ENCODE measurements at regions not wholly inside any gene's neighbourhood (a gene's known extent, or its start where the extent isn't known, plus 50 kb on each side); places are given as distances from the start of the nearest gene placed in this dataset.

GRCh38 chr12:132428936-132429601 is 60.9 kb upstream of the FBRSL1 start:
- peaks cover 2% of the 10 kb centered on the region for H3K36me3 Mint-ChIP-seq
- peaks cover 25% of the 10 kb centered on the region for H3K4me1 Mint-ChIP-seq
- no peak overlapping the region for H3K4me3 Mint-ChIP-seq
- no peak overlapping the region for H3K27ac Mint-ChIP-seq
- DNase-seq, result no peak
- no peaks in the 10 kb centered on the region for H3K27me3 Mint-ChIP-seq
- peaks cover 6% of the 10 kb centered on the region for H3K9me3 Mint-ChIP-seq

- H3K9me3 Mint-ChIP-seq, result peaks cover 6% of the 10 kb centered on the region
- peaks cover 2% of the 10 kb centered on the region for H3K36me3 Mint-ChIP-seq
- H3K27me3 Mint-ChIP-seq, result no peaks in the 10 kb centered on the region
- no peak overlapping the region for H3K4me3 Mint-ChIP-seq
- H3K4me1 Mint-ChIP-seq, result peaks cover 23% of the 10 kb centered on the region
- no peak for DNase-seq
- H3K27ac Mint-ChIP-seq, result no peak overlapping the region
Measured at GRCh38 chr12:132427999-132428935, 61.7 kb upstream of the FBRSL1 start.

GRCh38 chr12:132427174-132427768 is 62.7 kb upstream of the FBRSL1 start:
- Mint-ChIP-seq H3K9me3 (peaks cover 6% of the 10 kb centered on the region), H3K36me3 (peaks cover 2% of the 10 kb centered on the region), H3K27ac (no peak overlapping the region), H3K4me3 (no peak overlapping the region), H3K4me1 (peaks cover 22% of the 10 kb centered on the region), H3K27me3 (no peaks in the 10 kb centered on the region)
- no peak for DNase-seq

GRCh38 chr12:132426349-132427173 is 63.4 kb upstream of the FBRSL1 start:
- H3K4me3 Mint-ChIP-seq, result no peak overlapping the region
- H3K4me1 Mint-ChIP-seq, result peaks cover 22% of the 10 kb centered on the region
- no peaks in the 10 kb centered on the region for H3K27me3 Mint-ChIP-seq
- H3K36me3 Mint-ChIP-seq, result peaks cover 2% of the 10 kb centered on the region
- peaks cover 6% of the 10 kb centered on the region for H3K9me3 Mint-ChIP-seq
- no peak for DNase-seq
- peak overlapping the region; percentile 6 for H3K27ac Mint-ChIP-seq

GRCh38 chr12:132424811-132425210 is 65.1 kb upstream of the FBRSL1 start:
- Mint-ChIP-seq H3K4me1 (peaks cover 12% of the 10 kb centered on the region), H3K4me3 (no peak overlapping the region), H3K9me3 (peaks cover 6% of the 10 kb centered on the region), H3K36me3 (peaks cover 2% of the 10 kb centered on the region), H3K27ac (no peak overlapping the region), H3K27me3 (no peaks in the 10 kb centered on the region)
- DNase-seq, result no peak

- H3K27me3 Mint-ChIP-seq, result no peaks in the 10 kb centered on the region
- peaks cover 2% of the 10 kb centered on the region for H3K36me3 Mint-ChIP-seq
- peaks cover 6% of the 10 kb centered on the region for H3K9me3 Mint-ChIP-seq
- DNase-seq, result no peak
- peaks cover 6% of the 10 kb centered on the region for H3K4me1 Mint-ChIP-seq
- no peak overlapping the region for H3K4me3 Mint-ChIP-seq
- no peak overlapping the region for H3K27ac Mint-ChIP-seq
Measured at GRCh38 chr12:132423820-132424645, 65.9 kb upstream of the FBRSL1 start.

- peak; percentile 35 for DNase-seq
- peaks cover 2% of the 10 kb centered on the region for H3K36me3 Mint-ChIP-seq
Measured at GRCh38 chr12:132423251-132423819, 66.6 kb upstream of the FBRSL1 start.

GRCh38 chr12:132422381-132423043 is 67.4 kb upstream of the FBRSL1 start:
- Mint-ChIP-seq H3K36me3 (peaks cover 2% of the 10 kb centered on the region), H3K9me3 (peaks cover 6% of the 10 kb centered on the region), H3K27me3 (no peaks in the 10 kb centered on the region), H3K4me1 (peaks cover 2% of the 10 kb centered on the region), H3K4me3 (no peak overlapping the region), H3K27ac (no peak overlapping the region)
- DNase-seq, result no peak

More at GRCh38 chr12:132423251-132423819, 66.6 kb upstream of the FBRSL1 start:
- Mint-ChIP-seq H3K27me3 (no peaks in the 10 kb centered on the region), H3K4me3 (no peak overlapping the region), H3K9me3 (peaks cover 6% of the 10 kb centered on the region), H3K27ac (no peak overlapping the region), H3K4me1 (peaks cover 2% of the 10 kb centered on the region)

GRCh38 chr12:132422040-132422380 is 67.9 kb upstream of the FBRSL1 start:
- H3K9me3 Mint-ChIP-seq, result peaks cover 6% of the 10 kb centered on the region
- no peak overlapping the region for H3K4me3 Mint-ChIP-seq
- no peak overlapping the region for H3K27ac Mint-ChIP-seq
- H3K4me1 Mint-ChIP-seq, result peaks cover 2% of the 10 kb centered on the region
- no peak for DNase-seq
- peaks cover 2% of the 10 kb centered on the region for H3K36me3 Mint-ChIP-seq
- H3K27me3 Mint-ChIP-seq, result no peaks in the 10 kb centered on the region

GRCh38 chr12:132419631-132420246 is 70.2 kb upstream of the FBRSL1 start:
- Mint-ChIP-seq H3K27me3 (no peaks in the 10 kb centered on the region), H3K27ac (no peak overlapping the region), H3K9me3 (peaks cover under 1% of the 10 kb centered on the region), H3K4me3 (no peak overlapping the region), H3K36me3 (no peaks in the 10 kb centered on the region), H3K4me1 (peaks cover 2% of the 10 kb centered on the region)
- DNase-seq, result no peak

GRCh38 chr12:132418393-132418925 is 71.5 kb upstream of the FBRSL1 start:
- Mint-ChIP-seq H3K36me3 (no peaks in the 10 kb centered on the region), H3K27ac (no peak overlapping the region), H3K27me3 (no peaks in the 10 kb centered on the region), H3K9me3 (no peaks in the 10 kb centered on the region), H3K4me3 (no peak overlapping the region), H3K4me1 (peaks cover 2% of the 10 kb centered on the region)
- DNase-seq, result no peak

GRCh38 chr12:132417741-132418140 is 72.2 kb upstream of the FBRSL1 start:
- Mint-ChIP-seq H3K4me1 (peaks cover 2% of the 10 kb centered on the region), H3K27ac (no peak overlapping the region), H3K4me3 (no peak overlapping the region), H3K9me3 (no peaks in the 10 kb centered on the region), H3K36me3 (no peaks in the 10 kb centered on the region), H3K27me3 (no peaks in the 10 kb centered on the region)
- DNase-seq, result no peak

- Mint-ChIP-seq H3K27ac (no peak overlapping the region), H3K27me3 (no peaks in the 10 kb centered on the region), H3K36me3 (no peaks in the 10 kb centered on the region), H3K4me3 (no peak overlapping the region), H3K4me1 (no peaks in the 10 kb centered on the region), H3K9me3 (no peaks in the 10 kb centered on the region)
- DNase-seq, result no peak
Measured at GRCh38 chr12:132416827-132417226, 73.1 kb upstream of the FBRSL1 start.

All from activated naive CD8-positive, alpha-beta T cell treated with anti-CD3 and anti-CD28 coated beads for 36 hours (primary cell).